Muscle of leg (tissue), 3 donors: ENCODE measurements at regions not wholly inside any gene's neighbourhood (a gene's known extent, or its start where the extent isn't known, plus 50 kb on each side); places are given as distances from the start of the nearest gene placed in this dataset.
A peak's percentile ranks its signal among the peaks of the same experiment; 100 is the strongest.
"Not testable (repeated sequence)": the region's sequence is repeated elsewhere in the genome, so short reads cannot be mapped to it uniquely, and the experiment has no call there.

Experiments
- DNase-seq: peaks from one replicate; pipeline ENCODE4 v3.0.0; 2013
- H3K27ac ChIP-seq: one replicate; pipeline ENCODE4 v1.5.1; 2013; ENCODE audit warnings: mild to moderate bottlenecking, low read length, control low read depth
- H3K27me3 ChIP-seq: one replicate; pipeline ENCODE4 v1.6.1; 2013; ENCODE audit warnings: low read length; ENCODE audit not compliant: control insufficient read depth, insufficient read depth
- H3K36me3 ChIP-seq: one replicate; pipeline ENCODE4 v1.6.1; 2013; ENCODE audit warnings: low read length; ENCODE audit not compliant: control insufficient read depth, insufficient read depth
- H3K4me1 ChIP-seq: one replicate; pipeline ENCODE4 v1.6.1; 2013; ENCODE audit warnings: low read length; ENCODE audit not compliant: control insufficient read depth, insufficient read depth
- H3K4me3 ChIP-seq: one replicate; pipeline ENCODE4 v1.5.1; 2013; ENCODE audit warnings: low read length, control low read depth
- H3K9me3 ChIP-seq: replicated peaks from 2 replicates; pipeline ENCODE4 v1.6.1; 2013; ENCODE audit warnings: low read depth, low read length; ENCODE audit not compliant: control insufficient read depth
- WGBS: methylation state at CpG from one replicate; pipeline ENCODE4 v1.1.5; 2013; ENCODE audit warnings: missing lambda C conversion rate; ENCODE audit not compliant: insufficient coverage; 5-methylcytosine and 5-hydroxymethylcytosine counted together

- 100% methylated on average over 1 of the region's 1 CpG for WGBS
- no peak for DNase-seq
- no peaks in the 10 kb centered on the region for H3K27me3 ChIP-seq
- H3K36me3 ChIP-seq = peaks cover 3% of the 10 kb centered on the region
- peaks cover 5% of the 10 kb centered on the region for H3K4me1 ChIP-seq
- H3K27ac ChIP-seq = no peak overlapping the region
- H3K9me3 ChIP-seq = no peaks in the 10 kb centered on the region
- H3K4me3 ChIP-seq = no peak overlapping the region
These were observed 121.4 kb downstream of the C9orf152 start for GRCh38 chr9:110086537-110086936.

- Histone ChIP-seq H3K4me1 (peaks cover 2% of the 10 kb centered on the region), H3K27me3 (no peaks in the 10 kb centered on the region), H3K4me3 (no peak overlapping the region), H3K36me3 (peaks cover 3% of the 10 kb centered on the region), H3K27ac (no peak overlapping the region), H3K9me3 (no peaks in the 10 kb centered on the region)
- DNase-seq = no peak
- WGBS = 25% methylated on average over 1 of the region's 2 CpGs
These were observed 120.4 kb downstream of the C9orf152 start for GRCh38 chr9:110087605-110088004.

- no peak overlapping the region for H3K4me3 ChIP-seq
- no peaks in the 10 kb centered on the region for H3K9me3 ChIP-seq
- H3K27ac ChIP-seq = no peak overlapping the region
- peaks cover 3% of the 10 kb centered on the region for H3K36me3 ChIP-seq
- DNase-seq = no peak
- no peaks in the 10 kb centered on the region for H3K27me3 ChIP-seq
- H3K4me1 ChIP-seq = peaks cover 2% of the 10 kb centered on the region
These were observed 119.9 kb downstream of the C9orf152 start for GRCh38 chr9:110088099-110088498.

- no peaks in the 10 kb centered on the region for H3K27me3 ChIP-seq
- peaks cover 3% of the 10 kb centered on the region for H3K36me3 ChIP-seq
- H3K27ac ChIP-seq = no peak overlapping the region
- no peak overlapping the region for H3K4me3 ChIP-seq
- no peak for DNase-seq
- 77% methylated on average over 10 of the region's 12 CpGs for WGBS
- no peaks in the 10 kb centered on the region for H3K9me3 ChIP-seq
- H3K4me1 ChIP-seq = peaks cover 6% of the 10 kb centered on the region
These were observed 118.1 kb downstream of the C9orf152 start for GRCh38 chr9:110089681-110090370.

GRCh38 chr9:110092792-110093191 lies 115.2 kb downstream of the C9orf152 start:
- no CpG with 5 or more reads among the region's 5 CpGs for WGBS
- no peaks in the 10 kb centered on the region for H3K9me3 ChIP-seq
- no peak overlapping the region for H3K27ac ChIP-seq
- no peak overlapping the region for H3K4me3 ChIP-seq
- H3K27me3 ChIP-seq = no peaks in the 10 kb centered on the region
- no peak for DNase-seq
- peaks cover 18% of the 10 kb centered on the region for H3K4me1 ChIP-seq
- H3K36me3 ChIP-seq = peaks cover 3% of the 10 kb centered on the region

- no peak overlapping the region for H3K27ac ChIP-seq
- H3K4me3 ChIP-seq = no peak overlapping the region
- no peaks in the 10 kb centered on the region for H3K9me3 ChIP-seq
- H3K36me3 ChIP-seq = peaks cover 3% of the 10 kb centered on the region
- peaks cover 19% of the 10 kb centered on the region for H3K4me1 ChIP-seq
- DNase-seq = no peak
- no peaks in the 10 kb centered on the region for H3K27me3 ChIP-seq
- WGBS = 53% methylated on average over 2 of the region's 2 CpGs
These were observed 114.5 kb downstream of the C9orf152 start for GRCh38 chr9:110093417-110093816.

- no CpG with 5 or more reads among the region's 4 CpGs for WGBS
- Histone ChIP-seq H3K27me3 (no peaks in the 10 kb centered on the region), H3K4me1 (peaks cover 22% of the 10 kb centered on the region), H3K4me3 (no peak overlapping the region), H3K27ac (no peak overlapping the region), H3K9me3 (no peaks in the 10 kb centered on the region), H3K36me3 (peaks cover 3% of the 10 kb centered on the region)
- DNase-seq = no peak
These were observed 114.1 kb downstream of the C9orf152 start for GRCh38 chr9:110093871-110094270.

- peak; percentile 42 for DNase-seq
- Histone ChIP-seq H3K9me3 (no peaks in the 10 kb centered on the region), H3K27ac (peak overlapping the region; percentile 55), H3K27me3 (no peaks in the 10 kb centered on the region), H3K4me3 (no peak overlapping the region), H3K4me1 (peaks cover 30% of the 10 kb centered on the region), H3K36me3 (peaks cover 3% of the 10 kb centered on the region)
- WGBS = 67% methylated on average over 1 of the region's 2 CpGs
These were observed 112.8 kb downstream of the C9orf152 start for GRCh38 chr9:110095161-110095595.

GRCh38 chr9:110095776-110096175 lies 112.2 kb downstream of the C9orf152 start:
- H3K4me1 ChIP-seq = peaks cover 36% of the 10 kb centered on the region

GRCh38 chr9:110096674-110097073 lies 111.3 kb downstream of the C9orf152 start:
- DNase-seq, H3K9me3 ChIP-seq, H3K36me3 ChIP-seq, H3K27ac ChIP-seq, H3K4me3 ChIP-seq, H3K27me3 ChIP-seq: not testable (repeated sequence)
- peaks cover 45% of the 10 kb centered on the region for H3K4me1 ChIP-seq
- 100% methylated on average over 1 of the region's 3 CpGs for WGBS

More at GRCh38 chr9:110095776-110096175, 112.2 kb downstream of the C9orf152 start:
- no CpG with 5 or more reads among the region's 2 CpGs for WGBS
- Histone ChIP-seq H3K27me3 (no peaks in the 10 kb centered on the region), H3K27ac (peak overlapping the region; percentile 13), H3K4me3 (no peak overlapping the region), H3K36me3 (peaks cover 3% of the 10 kb centered on the region), H3K9me3 (no peaks in the 10 kb centered on the region)
- DNase-seq = no peak
